Breast epithelium (tissue), 3 donors: ENCODE measurements at regions not wholly inside any gene's neighbourhood (a gene's known extent, or its start where the extent isn't known, plus 50 kb on each side); places are given as distances from the start of the nearest gene placed in this dataset.

Experiments
- POLR2A ChIP-seq: fragments of 450-650 bp; IDR thresholded peaks from one replicate; pipeline ENCODE4 v1.6.1; 2016; ENCODE audit warnings: antibody characterized with exemption, mild to moderate bottlenecking, moderate library complexity
- POLR2AphosphoS5 ChIP-seq, 3 donors: sonication (generic); formaldehyde crosslinking; IDR thresholded peaks; one replicate each; pipeline ENCODE4 v1.6.1; 2017; ENCODE audit warnings: antibody characterized with exemption in 3 of 3
- TF ChIP-seq, protein P1 (sequence below), 3 donors: fragments of 450-650 bp; IDR thresholded peaks; one replicate each; pipeline ENCODE4 v1.5.1; 2016 to 2017; ENCODE audit warnings: antibody characterized with exemption in 3 of 3, mild to moderate bottlenecking in 3 of 3, moderate library complexity in 3 of 3

DNA sequence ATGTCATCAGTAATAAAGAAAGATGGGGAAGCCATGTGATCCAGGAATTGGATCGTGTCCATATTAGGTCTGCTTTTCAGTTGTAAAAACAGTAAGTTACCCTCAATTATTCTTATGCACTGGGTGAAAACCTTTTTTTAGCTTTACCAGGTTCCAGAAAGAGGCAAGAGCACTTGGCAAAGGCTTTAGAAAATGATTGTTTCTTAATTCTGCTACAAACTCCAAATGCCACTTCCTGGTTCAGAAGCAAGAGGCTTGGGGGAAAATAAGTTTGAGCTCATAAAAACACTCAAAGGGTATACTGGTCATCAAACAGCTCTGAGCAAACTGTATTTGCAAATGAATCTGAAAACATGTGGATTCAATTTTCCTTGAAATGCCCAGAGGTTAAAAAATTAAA lies 615.6 kb downstream of the EBF1 start:
- TF ChIP-seq, protein P1, sequence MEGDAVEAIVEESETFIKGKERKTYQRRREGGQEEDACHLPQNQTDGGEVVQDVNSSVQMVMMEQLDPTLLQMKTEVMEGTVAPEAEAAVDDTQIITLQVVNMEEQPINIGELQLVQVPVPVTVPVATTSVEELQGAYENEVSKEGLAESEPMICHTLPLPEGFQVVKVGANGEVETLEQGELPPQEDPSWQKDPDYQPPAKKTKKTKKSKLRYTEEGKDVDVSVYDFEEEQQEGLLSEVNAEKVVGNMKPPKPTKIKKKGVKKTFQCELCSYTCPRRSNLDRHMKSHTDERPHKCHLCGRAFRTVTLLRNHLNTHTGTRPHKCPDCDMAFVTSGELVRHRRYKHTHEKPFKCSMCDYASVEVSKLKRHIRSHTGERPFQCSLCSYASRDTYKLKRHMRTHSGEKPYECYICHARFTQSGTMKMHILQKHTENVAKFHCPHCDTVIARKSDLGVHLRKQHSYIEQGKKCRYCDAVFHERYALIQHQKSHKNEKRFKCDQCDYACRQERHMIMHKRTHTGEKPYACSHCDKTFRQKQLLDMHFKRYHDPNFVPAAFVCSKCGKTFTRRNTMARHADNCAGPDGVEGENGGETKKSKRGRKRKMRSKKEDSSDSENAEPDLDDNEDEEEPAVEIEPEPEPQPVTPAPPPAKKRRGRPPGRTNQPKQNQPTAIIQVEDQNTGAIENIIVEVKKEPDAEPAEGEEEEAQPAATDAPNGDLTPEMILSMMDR (IDR thresholded peaks at IDR 0.05), result no peak
- TF ChIP-seq POLR2A (no peak), POLR2AphosphoS5 (IDR thresholded peaks at IDR 0.05) (no peak)
